PC-3 (cell line): ENCODE measurements at regions not wholly inside any gene's neighbourhood (a gene's known extent, or its start where the extent isn't known, plus 50 kb on each side); places are given as distances from the start of the nearest gene placed in this dataset.

Experiments
- EZH2 ChIP-seq: fragments of 300-600 bp; sonication (generic); IDR thresholded peaks from one replicate; pipeline ENCODE4 v1.6.1; 2017; ENCODE audit warnings: antibody characterized with exemption, mild to moderate bottlenecking, low read length; ENCODE audit not compliant: unreplicated experiment
- TF ChIP-seq, protein P1 (sequence below): fragments of 300-600 bp; sonication (generic); conservative IDR thresholded peaks from 2 replicates; pipeline ENCODE4 v1.5.1; 2017; ENCODE audit warnings: antibody characterized with exemption, low read depth, mild to moderate bottlenecking, low read length

DNA sequence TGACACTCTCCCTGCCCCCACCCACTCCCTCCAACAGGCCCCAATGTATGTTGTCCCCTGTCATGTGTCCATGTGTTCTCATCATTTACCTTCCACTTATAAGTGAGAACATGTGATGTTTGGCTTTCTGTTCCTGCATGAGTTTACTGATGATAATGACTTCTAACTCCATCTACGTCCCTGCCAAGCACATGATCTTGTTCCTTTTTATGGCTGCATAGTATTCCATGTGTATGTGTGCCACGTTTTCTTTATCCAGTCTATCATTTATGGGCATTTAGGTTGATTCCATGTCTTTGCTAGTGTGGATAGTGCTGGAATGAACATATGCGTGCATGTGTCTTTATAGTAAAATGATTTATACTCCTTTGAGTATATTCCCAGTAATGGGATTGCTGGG is 100.0 kb upstream of the LHX5 start:
- TF ChIP-seq, protein P1, sequence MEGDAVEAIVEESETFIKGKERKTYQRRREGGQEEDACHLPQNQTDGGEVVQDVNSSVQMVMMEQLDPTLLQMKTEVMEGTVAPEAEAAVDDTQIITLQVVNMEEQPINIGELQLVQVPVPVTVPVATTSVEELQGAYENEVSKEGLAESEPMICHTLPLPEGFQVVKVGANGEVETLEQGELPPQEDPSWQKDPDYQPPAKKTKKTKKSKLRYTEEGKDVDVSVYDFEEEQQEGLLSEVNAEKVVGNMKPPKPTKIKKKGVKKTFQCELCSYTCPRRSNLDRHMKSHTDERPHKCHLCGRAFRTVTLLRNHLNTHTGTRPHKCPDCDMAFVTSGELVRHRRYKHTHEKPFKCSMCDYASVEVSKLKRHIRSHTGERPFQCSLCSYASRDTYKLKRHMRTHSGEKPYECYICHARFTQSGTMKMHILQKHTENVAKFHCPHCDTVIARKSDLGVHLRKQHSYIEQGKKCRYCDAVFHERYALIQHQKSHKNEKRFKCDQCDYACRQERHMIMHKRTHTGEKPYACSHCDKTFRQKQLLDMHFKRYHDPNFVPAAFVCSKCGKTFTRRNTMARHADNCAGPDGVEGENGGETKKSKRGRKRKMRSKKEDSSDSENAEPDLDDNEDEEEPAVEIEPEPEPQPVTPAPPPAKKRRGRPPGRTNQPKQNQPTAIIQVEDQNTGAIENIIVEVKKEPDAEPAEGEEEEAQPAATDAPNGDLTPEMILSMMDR, result no peak
- TF ChIP-seq EZH2, result no peak
